ENCODE measurements at regions not wholly inside any gene's neighbourhood (a gene's known extent, or its start where the extent isn't known, plus 50 kb on each side); places are given as distances from the start of the nearest gene placed in this dataset.
"Not testable (repeated sequence)": the region's sequence is repeated elsewhere in the genome, so short reads cannot be mapped to it uniquely, and the experiment has no call there.

- DNase-seq, result no peak
Measured at GRCh38 chr17:13792314-13792713, 190.6 kb upstream of the HS3ST3A1 start.

GRCh38 chr17:13793951-13794350, 192.2 kb upstream of the HS3ST3A1 start:
- no peak for DNase-seq

GRCh38 chr17:13797863-13798262, 196.1 kb upstream of the HS3ST3A1 start:
- DNase-seq, result no peak

- DNase-seq, result no peak
Measured at GRCh38 chr17:13806092-13806491, 204.4 kb upstream of the HS3ST3A1 start.

- no peak for DNase-seq
Measured at GRCh38 chr17:13807103-13807502, 205.4 kb upstream of the HS3ST3A1 start.

- DNase-seq, result no peak
Measured at GRCh38 chr17:13812350-13812749, 210.6 kb upstream of the HS3ST3A1 start.

- no peak for DNase-seq
Measured at GRCh38 chr17:13813347-13814240, 211.9 kb upstream of the HS3ST3A1 start.

GRCh38 chr17:13822700-13823099, 221.0 kb upstream of the HS3ST3A1 start:
- no peak for DNase-seq

- DNase-seq, result no peak
Measured at GRCh38 chr17:13825526-13826040, 223.9 kb upstream of the HS3ST3A1 start.

- no peak for DNase-seq
Measured at GRCh38 chr17:13827118-13827517, 225.4 kb upstream of the HS3ST3A1 start.

- DNase-seq, result no peak
Measured at GRCh38 chr17:13833921-13834320, 232.2 kb upstream of the HS3ST3A1 start.

- DNase-seq, result no peak
Measured at GRCh38 chr17:13835151-13835550, 233.4 kb upstream of the HS3ST3A1 start.

- no peak for DNase-seq
Measured at GRCh38 chr17:13837417-13837816, 231.9 kb upstream of the COX10 start.

- no peak for DNase-seq
Measured at GRCh38 chr17:13840254-13840653, 229.1 kb upstream of the COX10 start.

- no peak for DNase-seq
Measured at GRCh38 chr17:13843862-13844635, 225.3 kb upstream of the COX10 start.

GRCh38 chr17:13851889-13852288, 217.4 kb upstream of the COX10 start:
- DNase-seq, result no peak

- DNase-seq, result not testable (repeated sequence)
Measured at GRCh38 chr17:13855730-13856129, 213.6 kb upstream of the COX10 start.

GRCh38 chr17:13862346-13862745, 207.0 kb upstream of the COX10 start:
- DNase-seq, result no peak

- no peak for DNase-seq
Measured at GRCh38 chr17:13863436-13863835, 205.9 kb upstream of the COX10 start.

GRCh38 chr17:13864521-13864920, 204.8 kb upstream of the COX10 start:
- no peak for DNase-seq

- no peak for DNase-seq
Measured at GRCh38 chr17:13865650-13866049, 203.7 kb upstream of the COX10 start.

- no peak for DNase-seq
Measured at GRCh38 chr17:13869331-13869940, 199.9 kb upstream of the COX10 start.

GRCh38 chr17:13871261-13871660, 198.0 kb upstream of the COX10 start:
- DNase-seq, result no peak
